ENCODE measurements at regions not wholly inside any gene's neighbourhood (a gene's known extent, or its start where the extent isn't known, plus 50 kb on each side); places are given as distances from the start of the nearest gene placed in this dataset.
"Not testable (repeated sequence)": the region's sequence is repeated elsewhere in the genome, so short reads cannot be mapped to it uniquely, and the experiment has no call there.

DNA sequence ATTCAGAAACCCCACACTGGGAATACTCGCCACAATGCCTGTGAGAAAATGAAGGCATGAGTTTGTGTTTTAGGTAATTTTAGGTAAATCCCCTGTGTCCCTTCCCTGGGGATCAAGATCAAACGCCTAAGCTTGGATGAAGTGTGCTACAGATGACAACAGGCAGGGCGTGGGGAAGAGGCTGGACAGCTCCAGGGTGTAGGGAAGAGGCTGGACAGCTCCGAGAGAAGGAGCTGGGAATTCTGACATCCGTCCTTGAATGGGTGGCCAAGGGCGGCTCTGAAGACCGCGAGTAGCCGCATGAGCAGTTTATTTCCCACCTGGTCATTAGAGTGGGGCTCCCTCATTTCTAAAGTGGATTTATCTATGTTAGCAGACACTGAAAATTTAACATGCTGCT is 109.7 kb downstream of the RAMP3 start:
- DNase-seq (ENCODE audit: low read depth in 2 of 2, low spot score in 1 of 2), result no peak

DNA sequence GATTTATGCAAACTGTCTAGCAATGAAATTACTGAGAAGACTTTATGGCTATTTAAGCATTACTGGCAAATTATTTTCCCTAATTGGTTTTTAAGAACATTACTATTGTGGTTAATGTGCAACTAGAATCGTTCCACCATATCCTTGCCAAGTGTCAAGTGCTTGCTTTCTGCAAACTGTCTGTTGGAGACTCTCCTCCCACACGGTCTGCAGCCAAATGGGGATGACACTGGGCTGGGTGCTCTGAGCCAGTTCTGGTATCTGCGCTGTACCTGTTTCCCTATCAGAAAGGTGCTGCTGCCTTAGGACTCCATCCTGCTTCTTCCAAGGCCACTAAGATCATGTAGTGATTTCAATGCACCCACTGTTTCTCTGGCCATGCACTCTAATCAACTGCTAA is 110.4 kb downstream of the RAMP3 start:
- no peak for DNase-seq (ENCODE audit: low read depth in 2 of 2, low spot score in 1 of 2)

DNA sequence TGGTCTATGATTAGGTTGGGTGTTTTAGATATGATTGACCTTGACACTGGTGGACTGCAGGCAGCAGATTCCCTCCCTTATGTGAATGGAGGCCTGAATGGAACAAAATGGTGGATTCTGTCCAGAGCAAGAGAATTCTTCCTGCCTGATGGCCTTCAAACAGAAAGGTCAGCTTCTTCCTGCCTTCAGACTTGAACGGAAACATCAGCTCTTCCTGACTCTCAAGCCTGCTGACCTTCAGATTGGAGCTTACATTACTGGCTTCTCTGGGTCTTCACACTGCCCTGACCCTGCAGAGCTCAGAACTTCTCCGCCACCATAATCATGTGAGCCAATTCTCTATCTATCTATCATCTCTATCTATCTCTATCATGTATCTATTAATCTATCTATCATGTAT is 111.6 kb downstream of the RAMP3 start:
- DNase-seq (ENCODE audit: low read depth in 2 of 2, low spot score in 1 of 2), result no peak

DNA sequence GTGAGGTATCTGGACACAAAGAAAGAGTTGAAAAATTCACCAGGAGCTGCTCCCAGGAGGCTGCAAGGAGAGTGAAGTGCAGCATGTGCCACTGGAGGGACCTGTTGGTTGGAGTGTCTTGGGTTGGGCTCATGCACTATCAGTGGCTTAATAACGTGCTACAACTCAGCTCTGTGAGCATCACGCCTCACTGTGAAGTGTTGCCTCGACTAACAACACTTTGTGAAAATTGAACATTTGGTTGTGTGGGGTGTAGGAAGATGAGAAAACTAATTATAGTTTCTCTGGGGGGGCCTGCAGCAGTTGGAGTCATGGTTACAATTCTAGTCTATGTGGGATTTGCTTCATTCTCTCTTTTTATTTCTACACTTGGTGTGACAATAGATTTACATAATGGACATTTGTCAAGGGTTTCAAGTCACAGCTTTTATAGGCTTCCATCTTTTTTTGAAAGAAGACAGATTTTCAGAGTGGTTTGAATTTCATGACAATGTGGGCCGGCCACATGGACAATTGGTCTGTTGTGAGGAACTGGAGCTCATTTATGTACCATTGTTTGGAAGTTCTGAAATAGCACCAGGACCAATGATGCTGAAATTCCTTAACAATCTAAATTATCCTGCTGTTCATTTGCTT is 121.3 kb downstream of the RAMP3 start:
- DNase-seq (ENCODE audit: low read depth in 2 of 2, low spot score in 1 of 2), result no peak

DNA sequence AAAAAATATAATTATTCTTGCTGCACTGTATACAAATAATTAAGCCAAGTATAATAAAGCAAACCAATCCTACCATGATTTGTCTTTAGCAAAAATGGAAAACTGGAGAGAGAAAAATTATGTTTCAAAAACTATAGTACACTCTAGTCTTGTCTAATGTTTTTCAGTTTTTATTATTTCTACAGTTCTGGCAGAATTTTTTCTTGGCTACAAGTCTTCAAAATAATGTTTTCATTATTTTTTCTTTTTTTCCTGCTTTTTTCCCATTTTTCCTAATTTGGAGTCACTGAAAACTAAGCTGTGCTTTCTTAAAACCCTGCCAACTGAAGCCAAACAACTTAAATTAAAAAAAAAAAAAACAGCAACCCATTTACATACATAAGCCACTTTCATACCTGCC is 132.0 kb downstream of the RAMP3 start:
- not testable (repeated sequence) for DNase-seq (ENCODE audit: low read depth in 2 of 2, low spot score in 1 of 2)

DNA sequence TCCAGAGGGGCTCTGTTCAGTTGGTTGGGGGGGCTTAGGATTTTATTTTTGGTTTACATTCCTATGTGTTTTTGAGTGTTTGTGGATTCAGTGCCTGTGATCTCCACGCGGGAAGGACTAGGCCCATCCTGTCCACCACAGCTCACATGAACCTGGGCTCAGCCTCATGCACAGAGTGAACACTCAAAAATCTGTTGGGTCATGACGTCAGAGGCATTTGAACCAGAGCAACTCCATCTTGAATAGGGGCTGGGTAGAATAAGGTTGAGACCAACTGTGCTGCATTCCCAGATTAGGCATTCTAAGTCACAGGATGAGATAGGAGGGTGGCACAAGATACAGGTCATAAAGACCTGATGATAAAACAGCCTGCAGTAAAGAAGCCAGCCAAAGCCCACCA is 133.3 kb downstream of the RAMP3 start:
- DNase-seq (ENCODE audit: low read depth in 2 of 2, low spot score in 1 of 2), result no peak

DNA sequence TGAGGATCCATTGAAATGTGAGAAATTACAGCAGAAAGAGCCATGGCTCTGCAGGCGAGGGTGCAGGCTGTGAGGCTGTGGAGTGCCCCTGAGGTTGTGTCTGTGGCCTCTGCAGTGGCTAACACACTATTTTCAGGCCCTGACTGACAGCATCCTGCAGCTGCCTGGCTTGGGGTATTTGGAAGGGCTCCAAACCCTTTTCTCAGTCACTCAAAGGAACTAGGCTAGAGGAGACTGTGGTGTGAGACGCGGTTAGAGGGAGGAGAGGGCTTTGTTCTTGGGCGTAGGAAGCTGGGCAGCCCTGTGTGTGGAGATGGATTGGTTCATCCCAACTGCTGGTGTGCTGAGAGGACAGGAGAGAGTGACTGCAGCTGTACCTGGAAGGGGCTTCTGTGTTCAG is 134.9 kb downstream of the RAMP3 start:
- DNase-seq (ENCODE audit: low read depth in 2 of 2, low spot score in 1 of 2), result no peak

DNA sequence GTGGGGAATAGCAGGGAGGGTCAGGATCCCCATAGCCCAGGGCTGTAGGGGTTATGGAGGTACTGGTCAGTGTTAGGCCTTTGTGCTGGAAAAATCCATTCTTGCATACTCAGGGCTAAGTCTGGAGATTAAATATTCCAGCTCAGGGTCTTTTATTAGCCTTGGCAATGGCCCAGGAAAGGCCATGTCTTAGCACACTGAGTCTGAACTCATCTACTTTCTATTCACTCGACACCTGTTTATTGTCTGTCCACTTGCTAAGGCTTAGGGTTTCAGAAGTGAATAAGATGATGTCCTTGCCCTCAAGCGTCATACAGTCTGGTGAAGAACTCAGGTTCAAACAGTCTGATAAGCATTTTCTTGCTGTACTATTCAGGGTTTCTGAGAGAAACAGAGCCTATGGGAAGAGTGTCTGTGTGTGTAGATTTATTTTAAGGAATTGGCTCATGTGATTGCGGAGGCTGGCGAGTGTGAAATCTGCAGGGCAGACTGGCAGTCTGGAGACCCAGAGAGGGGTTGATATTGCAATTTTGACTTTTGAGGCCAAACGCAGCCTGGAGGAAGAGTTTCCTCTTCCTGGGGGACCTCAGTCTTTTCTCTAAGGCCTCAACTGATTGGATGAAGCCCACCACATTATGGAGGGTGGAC is 135.8 kb downstream of the RAMP3 start:
- DNase-seq (ENCODE audit: low read depth in 2 of 2, low spot score in 1 of 2), result no peak

DNA sequence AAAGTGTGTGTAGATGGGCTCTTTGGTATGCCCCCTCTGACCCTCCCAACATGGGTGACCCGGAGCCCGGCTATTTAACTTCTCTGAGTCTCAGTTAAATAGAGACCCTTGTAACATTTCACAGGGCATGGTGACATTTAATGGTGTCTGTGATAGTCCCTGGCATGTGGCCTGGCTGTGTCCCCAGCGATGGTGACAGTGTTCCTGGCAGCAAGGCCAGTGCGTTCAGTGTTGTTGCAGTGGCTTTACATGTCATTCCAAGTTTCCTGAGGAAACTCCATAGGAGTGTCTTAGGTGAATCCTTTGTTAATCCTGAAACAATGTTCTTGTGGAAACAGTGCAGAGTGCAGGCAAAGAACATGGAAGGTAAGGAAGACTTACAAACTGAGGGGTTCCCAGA is 137.0 kb downstream of the RAMP3 start:
- no peak for DNase-seq (ENCODE audit: low read depth in 2 of 2, low spot score in 1 of 2)

DNA sequence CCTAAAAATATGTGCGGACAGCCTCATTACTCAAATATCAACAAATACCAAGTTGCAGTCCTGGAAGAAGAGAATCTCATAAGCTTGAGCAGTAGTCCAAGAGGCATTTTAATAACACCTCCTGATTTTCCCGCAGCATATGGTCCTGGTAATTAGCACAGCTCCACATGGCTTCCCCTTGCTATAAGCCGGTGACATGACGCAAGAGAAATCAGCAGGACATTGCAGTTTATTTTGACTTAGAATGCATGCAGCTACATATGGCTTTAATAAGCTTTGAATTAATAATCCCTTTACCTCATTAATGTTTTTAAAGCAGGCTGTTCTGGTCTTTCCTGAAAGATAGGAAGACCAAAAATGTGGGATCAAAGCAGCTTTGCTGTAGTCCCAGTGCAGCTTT is 137.6 kb downstream of the RAMP3 start:
- DNase-seq (ENCODE audit: low read depth in 2 of 2, low spot score in 1 of 2), result no peak

DNA sequence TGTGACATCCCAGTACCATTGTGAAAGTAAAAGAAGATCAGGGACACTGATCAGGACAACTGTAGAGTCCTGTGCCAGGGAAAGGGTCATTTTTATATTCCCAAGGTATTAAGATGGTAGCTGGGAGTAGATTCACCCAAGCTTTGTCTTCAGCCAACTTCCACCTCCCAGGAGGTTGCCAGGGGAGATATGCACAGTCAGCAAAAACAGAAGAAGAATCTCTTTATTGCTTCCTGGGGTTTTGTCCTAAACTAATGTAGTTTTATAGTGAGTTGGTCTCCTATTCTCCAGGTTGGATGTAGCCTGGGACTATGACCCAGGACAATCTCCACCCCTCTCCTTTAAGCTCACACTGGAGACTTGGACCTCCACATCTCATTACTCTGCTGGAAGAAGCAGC is 139.2 kb downstream of the RAMP3 start:
- no peak for DNase-seq (ENCODE audit: low read depth in 2 of 2, low spot score in 1 of 2)

DNA sequence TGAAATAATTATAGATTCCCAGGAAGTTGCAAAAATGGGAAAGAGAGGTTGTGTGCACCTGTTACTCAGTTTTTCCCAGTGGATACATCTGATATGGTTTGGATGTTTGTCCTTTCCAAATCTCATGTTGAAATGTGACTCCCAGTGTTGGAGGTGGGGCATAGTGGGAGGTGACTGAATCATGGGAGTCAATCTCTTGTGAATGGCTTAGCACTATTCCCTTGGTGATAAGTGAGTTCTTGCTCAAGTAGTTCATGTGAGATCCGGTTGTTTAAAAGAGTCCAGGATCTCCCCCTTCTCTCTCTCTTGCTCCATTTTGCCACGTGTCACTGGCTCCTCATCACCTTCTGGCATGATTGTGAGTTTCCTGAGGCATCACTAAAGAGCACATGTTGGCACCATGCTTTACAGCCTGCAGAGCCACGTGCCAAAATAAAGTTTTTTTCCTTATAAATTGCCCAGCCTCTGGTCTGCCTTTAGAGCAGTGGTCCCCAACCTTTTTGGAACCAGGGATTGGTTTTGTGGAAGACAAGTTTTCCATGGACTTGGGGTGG is 149.2 kb downstream of the RAMP3 start:
- no peak for DNase-seq (ENCODE audit: low read depth in 2 of 2, low spot score in 1 of 2)

DNA sequence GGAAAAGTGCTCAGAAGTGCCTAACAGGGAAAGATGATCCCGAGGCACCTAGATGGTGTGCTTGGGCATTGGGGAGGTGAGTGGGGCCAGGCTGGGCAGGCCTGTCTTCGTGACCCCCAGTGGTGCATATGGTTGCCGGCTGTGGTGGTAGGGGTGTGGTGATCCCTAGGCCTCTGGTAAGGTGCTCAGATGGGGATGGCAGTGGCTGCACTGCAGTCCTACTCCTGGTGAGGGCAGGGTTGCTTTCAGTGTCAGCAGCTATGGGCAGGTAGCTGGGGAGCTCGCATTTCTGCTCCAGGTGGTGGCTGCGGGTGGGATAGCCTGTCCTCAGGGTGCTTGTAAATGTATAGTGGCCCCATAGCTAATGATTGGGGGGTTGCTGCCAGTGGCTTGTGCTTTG is 154.0 kb downstream of the RAMP3 start:
- no peak for DNase-seq (ENCODE audit: low read depth in 2 of 2, low spot score in 1 of 2)

DNA sequence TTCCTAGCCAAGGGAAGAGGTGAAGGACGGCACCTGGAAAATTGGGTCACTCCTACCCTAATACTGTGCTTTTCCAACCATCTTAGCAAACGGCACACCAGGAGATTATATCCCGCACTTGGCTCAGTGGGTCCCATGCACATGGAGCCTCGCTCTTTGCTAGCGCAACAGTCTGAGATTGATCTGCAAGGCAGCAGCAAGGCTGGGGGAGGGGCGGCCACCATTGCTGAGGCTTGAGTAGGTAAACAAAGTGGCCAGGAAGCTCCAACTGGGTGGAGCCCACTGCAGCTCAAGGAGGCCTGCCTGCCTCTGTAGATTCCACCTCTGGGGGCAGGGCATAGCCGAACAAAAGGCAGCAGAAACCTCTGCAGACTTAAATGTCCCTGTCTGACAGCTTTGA is 157.9 kb downstream of the RAMP3 start:
- not testable (repeated sequence) for DNase-seq (ENCODE audit: low read depth in 2 of 2, low spot score in 1 of 2)

DNA sequence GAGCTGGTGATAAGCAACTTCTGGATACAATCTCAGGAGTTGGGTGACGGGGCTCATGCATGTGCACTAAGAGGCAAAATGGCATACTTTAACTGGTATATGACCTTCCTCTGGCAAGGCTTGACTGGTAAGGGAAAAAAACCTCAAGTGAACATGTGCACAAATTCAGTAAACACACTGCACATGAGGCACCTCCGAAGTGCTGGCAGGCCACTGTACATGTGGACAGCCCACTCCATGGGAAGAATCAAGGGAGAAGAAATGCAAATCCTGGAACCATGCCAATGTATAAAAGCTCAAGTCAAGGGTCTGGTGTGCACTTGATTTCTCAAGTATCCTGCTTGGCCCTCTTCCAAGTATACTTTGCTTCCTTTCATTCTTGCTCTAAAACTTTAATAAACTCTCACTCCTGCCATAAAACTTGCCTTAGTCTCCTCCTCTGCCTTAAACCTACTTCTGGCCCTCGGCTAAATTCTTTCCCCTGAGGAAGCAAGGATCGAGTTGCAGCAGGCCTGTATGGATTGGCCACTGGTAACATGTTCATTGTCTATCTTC is 167.2 kb downstream of the RAMP3 start:
- no peak for DNase-seq (ENCODE audit: low read depth in 2 of 2, low spot score in 1 of 2)

DNA sequence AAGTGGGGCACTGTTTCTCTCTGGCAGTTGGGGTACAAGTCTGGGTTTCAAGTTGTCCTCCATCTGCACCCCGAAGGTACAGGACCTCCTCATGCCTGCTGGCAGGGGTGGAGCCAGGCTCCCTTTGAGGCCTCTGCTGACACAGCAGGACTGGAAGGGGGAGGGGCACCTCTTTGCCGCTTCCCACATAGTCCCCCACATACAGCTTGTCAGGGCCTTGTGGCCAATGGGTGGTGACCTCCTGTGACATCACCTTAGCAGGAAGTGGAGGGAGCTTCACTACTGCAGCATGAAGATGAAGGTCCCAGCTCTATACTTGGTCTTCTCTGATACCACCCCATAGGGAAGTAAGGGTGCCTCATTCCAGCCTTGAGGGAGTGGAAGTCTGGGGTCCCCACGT is 167.8 kb downstream of the RAMP3 start:
- DNase-seq (ENCODE audit: low read depth in 2 of 2, low spot score in 1 of 2), result no peak

DNA sequence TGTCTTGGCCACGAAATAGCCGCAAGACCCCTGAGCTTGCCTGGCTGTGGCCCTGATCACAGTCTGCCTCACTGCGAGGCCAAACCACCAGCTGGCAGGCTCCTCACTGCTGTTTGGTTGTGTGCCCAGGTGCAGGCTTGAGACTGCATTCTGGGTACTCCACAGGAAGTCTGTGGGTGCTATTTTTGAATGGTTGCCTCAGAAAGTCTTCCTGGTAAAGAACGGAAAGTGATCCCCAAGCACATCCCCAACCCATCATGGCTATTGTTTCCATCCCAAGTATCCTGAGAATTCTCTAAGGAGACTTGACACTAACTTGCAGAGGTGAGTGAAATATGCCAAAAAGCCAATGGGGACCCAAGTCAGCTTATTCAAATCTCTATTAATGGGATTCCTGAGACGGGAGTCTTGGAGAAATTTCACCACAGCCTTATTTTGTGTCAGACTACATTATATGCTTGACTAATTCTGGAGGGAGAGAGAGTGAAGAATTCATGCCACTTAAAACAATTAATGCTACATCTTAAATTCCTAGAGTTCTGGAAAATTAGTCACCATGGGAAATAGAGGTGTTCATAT is 170.9 kb downstream of the RAMP3 start:
- DNase-seq (ENCODE audit: low read depth in 2 of 2, low spot score in 1 of 2), result no peak

DNA sequence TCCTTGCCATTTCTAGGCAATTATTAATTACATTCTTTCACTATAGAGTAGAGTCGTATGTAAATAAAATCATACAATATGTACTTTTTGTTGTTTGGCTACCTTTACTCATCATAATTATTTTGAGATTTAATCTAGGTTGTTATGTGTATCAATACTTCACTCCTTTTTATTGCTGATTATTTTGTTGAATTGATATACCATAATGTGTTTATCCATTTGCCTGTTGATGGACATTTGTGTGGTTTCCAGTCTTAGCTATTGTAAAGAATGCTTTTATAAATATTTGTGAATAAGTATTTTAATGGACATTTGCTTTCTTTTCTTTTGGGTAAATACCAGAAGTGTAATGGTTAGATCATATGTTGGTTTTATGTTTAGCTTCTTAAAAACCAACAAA is 174.0 kb downstream of the RAMP3 start:
- no peak for DNase-seq (ENCODE audit: low read depth in 2 of 2, low spot score in 1 of 2)

DNA sequence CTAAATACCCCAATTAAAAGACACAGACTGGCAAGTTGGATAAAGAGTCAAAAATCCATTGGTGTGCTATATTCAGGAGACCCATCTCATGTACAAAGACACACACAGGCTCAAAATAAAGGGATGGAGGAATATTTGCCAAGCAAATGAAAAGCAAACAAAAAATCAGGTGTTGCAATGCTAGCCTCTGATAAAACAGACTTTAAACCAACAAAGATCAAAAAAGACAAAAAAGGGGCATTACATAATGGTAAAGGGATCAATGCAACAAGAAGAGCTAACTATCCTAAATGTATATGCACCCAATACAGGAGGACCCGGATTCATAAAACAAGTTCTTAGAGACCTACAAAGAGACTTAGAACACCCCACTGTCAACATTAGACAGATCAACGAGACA is 177.4 kb downstream of the RAMP3 start:
- not testable (repeated sequence) for DNase-seq (ENCODE audit: low read depth in 2 of 2, low spot score in 1 of 2)

DNA sequence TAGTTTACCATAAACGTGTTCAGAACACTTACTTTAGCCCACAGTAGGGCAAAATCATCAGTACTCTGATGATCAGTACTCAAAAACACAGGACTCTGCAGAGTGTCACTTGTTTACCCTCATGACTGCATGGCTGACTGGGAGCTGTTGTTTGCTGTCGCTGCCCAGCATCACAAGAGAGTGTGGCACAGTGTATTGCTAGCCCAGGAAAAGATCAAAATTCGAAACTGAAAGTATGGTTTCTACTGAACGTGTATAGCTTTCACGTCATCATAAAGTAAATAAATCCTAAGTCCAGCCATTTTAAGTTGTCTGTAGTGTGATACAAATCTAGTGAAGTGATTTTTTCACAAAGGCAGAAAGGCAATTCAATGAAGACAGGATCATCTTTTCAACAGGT is 184.6 kb downstream of the RAMP3 start:
- DNase-seq (ENCODE audit: low read depth in 2 of 2, low spot score in 1 of 2), result no peak

DNA sequence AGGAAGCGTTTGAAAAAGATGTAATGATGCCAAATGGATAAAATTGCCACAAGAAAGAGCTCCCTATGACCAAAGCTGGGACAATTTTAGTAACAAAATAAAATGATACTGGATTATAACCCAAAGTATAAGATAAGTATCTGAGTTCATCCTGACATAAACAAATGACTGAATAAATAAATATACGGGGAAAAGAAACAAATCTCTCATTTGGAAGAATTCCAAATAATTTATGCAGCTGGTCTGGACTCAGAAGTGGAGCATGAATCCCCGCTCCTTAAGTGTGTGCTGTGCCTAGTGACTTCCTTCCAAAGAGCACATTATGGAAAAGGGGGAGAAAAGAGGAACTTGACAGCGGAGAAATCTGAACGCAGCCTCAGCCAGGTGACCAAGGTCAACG is 186.2 kb downstream of the RAMP3 start:
- no peak for DNase-seq (ENCODE audit: low read depth in 2 of 2, low spot score in 1 of 2)

DNA sequence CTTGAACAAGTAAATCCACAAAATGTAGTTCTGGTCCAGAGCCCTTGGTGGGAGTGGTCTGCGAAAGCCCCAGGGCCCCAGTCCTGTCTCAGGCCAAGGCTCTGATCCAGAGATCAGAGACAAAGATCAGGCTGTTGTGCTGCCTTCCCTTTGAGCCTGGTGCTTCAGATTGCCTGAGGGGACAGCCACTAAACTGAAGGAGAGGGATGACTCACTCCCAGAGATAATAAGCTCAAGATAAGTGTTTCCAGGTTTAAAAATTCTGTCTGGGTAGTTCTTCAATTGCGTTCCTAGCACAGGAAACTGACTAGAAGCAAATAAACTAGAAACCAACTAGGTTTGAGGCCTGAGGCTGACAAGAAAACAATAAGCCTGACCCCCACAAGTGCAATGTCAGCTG is 190.2 kb downstream of the RAMP3 start:
- DNase-seq (ENCODE audit: low read depth in 2 of 2, low spot score in 1 of 2), result no peak

Measured in stimulated activated CD8-positive, alpha-beta memory T cell treated with anti-CD3 and anti-CD28 coated beads, Interleukin-4, amount 100 ng/mL, for 4 hours (primary cell).